Putamen (tissue), 1 donor: ENCODE measurements at regions not wholly inside any gene's neighbourhood (a gene's known extent, or its start where the extent isn't known, plus 50 kb on each side); places are given as distances from the start of the nearest gene placed in this dataset.

Experiments
- DNase-seq: peaks from one replicate; pipeline ENCODE4 v3.0.0-alpha.2; 2016; ENCODE audit warnings: low spot score

- DNase-seq = no peak
These were observed 557.5 kb upstream of the GOLIM4 start for GRCh38 chr3:168653255-168653654.

GRCh38 chr3:168648321-168648720 is 552.6 kb upstream of the GOLIM4 start:
- DNase-seq = no peak

GRCh38 chr3:168647582-168647981 is 551.9 kb upstream of the GOLIM4 start:
- no peak for DNase-seq

- DNase-seq = no peak
These were observed 549.5 kb upstream of the GOLIM4 start for GRCh38 chr3:168645180-168645579.

- no peak for DNase-seq
These were observed 532.8 kb upstream of the GOLIM4 start for GRCh38 chr3:168628549-168628948.

GRCh38 chr3:168625477-168625876 is 529.8 kb upstream of the GOLIM4 start:
- no peak for DNase-seq

GRCh38 chr3:168624892-168625448 is 529.2 kb upstream of the GOLIM4 start:
- DNase-seq = no peak

GRCh38 chr3:168624195-168624594 is 528.5 kb upstream of the GOLIM4 start:
- DNase-seq = no peak

- no peak for DNase-seq
These were observed 527.1 kb upstream of the GOLIM4 start for GRCh38 chr3:168622795-168623194.

- peak; percentile 44 for DNase-seq
These were observed 525.1 kb upstream of the GOLIM4 start for GRCh38 chr3:168620854-168621253.

- no peak for DNase-seq
These were observed 523.2 kb upstream of the GOLIM4 start for GRCh38 chr3:168618827-168619470.

GRCh38 chr3:168617658-168618057 is 521.9 kb upstream of the GOLIM4 start:
- DNase-seq = no peak

GRCh38 chr3:168616915-168617314 is 521.2 kb upstream of the GOLIM4 start:
- no peak for DNase-seq

- no peak for DNase-seq
These were observed 519.8 kb upstream of the GOLIM4 start for GRCh38 chr3:168615493-168616020.

- no peak for DNase-seq
These were observed 517.4 kb upstream of the GOLIM4 start for GRCh38 chr3:168613151-168613550.

GRCh38 chr3:168612671-168613070 is 516.9 kb upstream of the GOLIM4 start:
- no peak for DNase-seq

GRCh38 chr3:168611826-168612225 is 516.1 kb upstream of the GOLIM4 start:
- DNase-seq = no peak

- no peak for DNase-seq
These were observed 513.2 kb upstream of the GOLIM4 start for GRCh38 chr3:168608926-168609325.

- DNase-seq = no peak
These were observed 509.0 kb upstream of the GOLIM4 start for GRCh38 chr3:168604767-168605166.

- DNase-seq = no peak
These were observed 502.5 kb upstream of the GOLIM4 start for GRCh38 chr3:168598250-168598649.

GRCh38 chr3:168596175-168596823 is 500.6 kb upstream of the GOLIM4 start:
- no peak for DNase-seq

GRCh38 chr3:168591587-168591986 is 495.9 kb upstream of the GOLIM4 start:
- DNase-seq = no peak

- no peak for DNase-seq
These were observed 493.7 kb upstream of the GOLIM4 start for GRCh38 chr3:168589376-168589775.
